ENCODE measurements at regions not wholly inside any gene's neighbourhood (a gene's known extent, or its start where the extent isn't known, plus 50 kb on each side); places are given as distances from the start of the nearest gene placed in this dataset.

DNA sequence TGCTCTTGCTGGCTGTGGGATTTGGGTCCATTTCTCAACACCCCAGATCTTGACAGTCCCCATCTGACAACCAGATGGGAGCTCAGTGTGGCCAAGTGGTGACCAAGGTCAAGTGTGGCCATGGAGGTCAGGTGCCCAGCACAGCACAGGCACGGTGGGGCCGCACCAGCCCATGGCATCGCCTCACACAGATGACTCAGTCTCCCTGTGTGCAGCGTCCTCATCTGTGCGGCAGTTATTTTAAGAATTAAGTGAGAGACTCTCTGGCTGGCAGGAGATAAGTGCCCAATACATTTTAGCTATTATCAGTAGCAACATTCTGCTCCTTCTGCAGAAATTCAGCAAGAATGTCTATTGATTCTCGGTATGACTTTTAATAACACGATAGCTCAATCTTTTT, 167.2 kb downstream of the DDX1 start:
- no peak for TF ChIP-seq SNAI2 (CRISPR knock-in tag; IDR thresholded peaks at IDR 0.05)
- TF ChIP-seq, protein P1, sequence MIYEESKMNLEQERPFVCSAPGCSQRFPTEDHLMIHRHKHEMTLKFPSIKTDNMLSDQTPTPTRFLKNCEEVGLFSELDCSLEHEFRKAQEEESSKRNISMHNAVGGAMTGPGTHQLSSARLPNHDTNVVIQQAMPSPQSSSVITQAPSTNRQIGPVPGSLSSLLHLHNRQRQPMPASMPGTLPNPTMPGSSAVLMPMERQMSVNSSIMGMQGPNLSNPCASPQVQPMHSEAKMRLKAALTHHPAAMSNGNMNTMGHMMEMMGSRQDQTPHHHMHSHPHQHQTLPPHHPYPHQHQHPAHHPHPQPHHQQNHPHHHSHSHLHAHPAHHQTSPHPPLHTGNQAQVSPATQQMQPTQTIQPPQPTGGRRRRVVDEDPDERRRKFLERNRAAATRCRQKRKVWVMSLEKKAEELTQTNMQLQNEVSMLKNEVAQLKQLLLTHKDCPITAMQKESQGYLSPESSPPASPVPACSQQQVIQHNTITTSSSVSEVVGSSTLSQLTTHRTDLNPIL (CRISPR knock-in tag; IDR thresholded peaks at IDR 0.05; ENCODE audit: low read depth): no peak
- no peak for TF ChIP-seq ZC3H10 (CRISPR knock-in tag; IDR thresholded peaks at IDR 0.05)
- TF ChIP-seq PATZ1 (CRISPR knock-in tag; IDR thresholded peaks at IDR 0.05; ENCODE audit: borderline replicate concordance): no peak
- TF ChIP-seq OSR1 (CRISPR knock-in tag; IDR thresholded peaks at IDR 0.05): no peak
- no peak for TF ChIP-seq ZNF8 (CRISPR knock-in tag; IDR thresholded peaks at IDR 0.05)
- no peak for TF ChIP-seq ZFP30 (CRISPR knock-in tag; IDR thresholded peaks at IDR 0.05)
- no peak for TF ChIP-seq PPARA (CRISPR knock-in tag; IDR thresholded peaks at IDR 0.05; ENCODE audit: borderline replicate concordance)
- no peak for TF ChIP-seq ARNTL (CRISPR knock-in tag; IDR thresholded peaks at IDR 0.05; ENCODE audit: borderline replicate concordance, low read depth)
- no peak for TF ChIP-seq GLIS3 (CRISPR knock-in tag; IDR thresholded peaks at IDR 0.05)
- no peak for TF ChIP-seq ISL1 (CRISPR knock-in tag; IDR thresholded peaks at IDR 0.05)
- TF ChIP-seq ZFP3 (CRISPR knock-in tag; IDR thresholded peaks at IDR 0.05): no peak
- no peak for TF ChIP-seq ZNF70 (CRISPR knock-in tag; IDR thresholded peaks at IDR 0.05)
